ENCODE measurements at regions not wholly inside any gene's neighbourhood (a gene's known extent, or its start where the extent isn't known, plus 50 kb on each side); places are given as distances from the start of the nearest gene placed in this dataset.

DNA sequence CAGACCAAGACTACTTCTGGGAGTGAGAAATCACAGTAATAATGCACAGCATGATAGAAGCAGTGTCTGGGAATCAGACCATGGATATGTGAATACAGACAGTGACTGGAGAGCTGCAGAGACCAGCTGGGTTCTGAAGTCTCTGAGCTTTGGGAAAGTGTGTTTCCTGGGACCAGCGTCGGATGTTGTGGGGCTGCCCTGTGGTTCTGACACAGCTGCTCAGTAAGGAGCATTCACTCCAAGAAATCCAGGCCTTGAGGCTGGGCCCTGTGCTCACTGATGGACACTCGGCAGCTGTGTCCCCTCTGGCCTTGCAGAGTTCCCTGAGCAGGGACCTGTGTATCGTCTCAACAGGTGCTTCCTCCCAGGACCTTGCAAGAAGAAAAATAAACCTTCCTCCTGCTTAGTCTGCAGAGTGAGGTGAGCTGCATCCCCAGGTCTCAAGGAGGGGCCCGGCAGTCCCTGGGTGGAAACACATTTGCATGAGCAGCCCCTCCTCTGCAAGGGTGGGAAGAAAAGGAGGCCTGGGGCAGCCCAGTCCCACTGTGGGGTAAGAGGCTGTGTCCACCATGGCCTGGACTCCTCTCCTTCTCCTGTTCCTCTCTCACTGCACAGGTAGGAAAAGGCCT lies 107.9 kb downstream of the VPREB1 start:
- Histone ChIP-seq H3K4me1 (no peaks in the 10 kb centered on the region), H3K9me3 (no peaks in the 10 kb centered on the region), H3K4me3 (no peak overlapping the region), H3K36me3 (no peaks in the 10 kb centered on the region), H3K27me3 (no peaks in the 10 kb centered on the region), H3K27ac (no peak overlapping the region)
- TF ChIP-seq, protein P1, sequence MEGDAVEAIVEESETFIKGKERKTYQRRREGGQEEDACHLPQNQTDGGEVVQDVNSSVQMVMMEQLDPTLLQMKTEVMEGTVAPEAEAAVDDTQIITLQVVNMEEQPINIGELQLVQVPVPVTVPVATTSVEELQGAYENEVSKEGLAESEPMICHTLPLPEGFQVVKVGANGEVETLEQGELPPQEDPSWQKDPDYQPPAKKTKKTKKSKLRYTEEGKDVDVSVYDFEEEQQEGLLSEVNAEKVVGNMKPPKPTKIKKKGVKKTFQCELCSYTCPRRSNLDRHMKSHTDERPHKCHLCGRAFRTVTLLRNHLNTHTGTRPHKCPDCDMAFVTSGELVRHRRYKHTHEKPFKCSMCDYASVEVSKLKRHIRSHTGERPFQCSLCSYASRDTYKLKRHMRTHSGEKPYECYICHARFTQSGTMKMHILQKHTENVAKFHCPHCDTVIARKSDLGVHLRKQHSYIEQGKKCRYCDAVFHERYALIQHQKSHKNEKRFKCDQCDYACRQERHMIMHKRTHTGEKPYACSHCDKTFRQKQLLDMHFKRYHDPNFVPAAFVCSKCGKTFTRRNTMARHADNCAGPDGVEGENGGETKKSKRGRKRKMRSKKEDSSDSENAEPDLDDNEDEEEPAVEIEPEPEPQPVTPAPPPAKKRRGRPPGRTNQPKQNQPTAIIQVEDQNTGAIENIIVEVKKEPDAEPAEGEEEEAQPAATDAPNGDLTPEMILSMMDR (IDR thresholded peaks at IDR 0.05), result no peak
- TF ChIP-seq POLR2A (IDR thresholded peaks at IDR 0.05), result no peak
- intact Hi-C loops (cut with DNase I; ENCODE audit: low total_unique reads), result no loop called here
- DNase-seq, result no peak

DNA sequence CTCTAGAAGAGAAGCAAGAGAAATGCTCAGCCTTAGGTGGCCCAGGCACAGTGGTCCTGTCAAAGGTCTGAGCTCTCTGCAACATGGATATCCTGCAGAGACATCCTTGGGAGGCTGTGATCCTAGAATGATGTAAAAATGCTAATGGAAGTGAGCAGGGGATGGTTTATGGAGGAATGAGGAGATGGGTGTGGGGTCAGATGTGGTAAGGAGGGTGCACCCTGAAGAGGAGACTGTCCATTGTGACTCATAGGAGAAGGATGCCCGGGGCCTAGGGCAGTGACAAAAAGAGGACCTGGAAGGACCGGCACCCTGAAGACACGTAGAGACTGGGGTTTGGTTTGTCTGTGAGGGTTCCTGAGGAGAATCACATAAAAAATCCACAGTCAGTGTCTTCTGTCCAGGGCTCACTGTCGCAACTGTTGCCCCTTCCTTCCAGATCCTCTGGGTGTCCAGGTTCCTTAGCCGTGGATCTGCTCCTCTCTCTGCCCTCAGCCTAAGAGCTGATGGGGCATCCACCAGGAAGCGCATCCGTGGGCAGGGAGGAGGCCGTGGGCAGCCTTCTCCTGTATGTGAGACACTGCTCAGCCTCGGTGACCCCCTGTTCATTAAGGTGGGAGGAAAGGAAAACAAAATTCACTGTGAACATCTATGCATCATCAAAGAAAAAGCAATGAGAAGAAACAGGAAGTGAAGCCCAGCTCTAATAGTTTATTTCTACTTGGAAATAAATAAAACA lies 110.7 kb downstream of the VPREB1 start:
- TF ChIP-seq POLR2A (IDR thresholded peaks at IDR 0.05), result no peak
- TF ChIP-seq, protein P1 (IDR thresholded peaks at IDR 0.05), result no peak
- no peaks in the 10 kb centered on the region for H3K36me3 ChIP-seq
- DNase-seq, result no peak
- H3K9me3 ChIP-seq, result no peaks in the 10 kb centered on the region
- no peak overlapping the region for H3K4me3 ChIP-seq
- no peaks in the 10 kb centered on the region for H3K4me1 ChIP-seq
- intact Hi-C loops (cut with DNase I; ENCODE audit: low total_unique reads), result no loop called here
- H3K27ac ChIP-seq, result no peak overlapping the region
- no peaks in the 10 kb centered on the region for H3K27me3 ChIP-seq

DNA sequence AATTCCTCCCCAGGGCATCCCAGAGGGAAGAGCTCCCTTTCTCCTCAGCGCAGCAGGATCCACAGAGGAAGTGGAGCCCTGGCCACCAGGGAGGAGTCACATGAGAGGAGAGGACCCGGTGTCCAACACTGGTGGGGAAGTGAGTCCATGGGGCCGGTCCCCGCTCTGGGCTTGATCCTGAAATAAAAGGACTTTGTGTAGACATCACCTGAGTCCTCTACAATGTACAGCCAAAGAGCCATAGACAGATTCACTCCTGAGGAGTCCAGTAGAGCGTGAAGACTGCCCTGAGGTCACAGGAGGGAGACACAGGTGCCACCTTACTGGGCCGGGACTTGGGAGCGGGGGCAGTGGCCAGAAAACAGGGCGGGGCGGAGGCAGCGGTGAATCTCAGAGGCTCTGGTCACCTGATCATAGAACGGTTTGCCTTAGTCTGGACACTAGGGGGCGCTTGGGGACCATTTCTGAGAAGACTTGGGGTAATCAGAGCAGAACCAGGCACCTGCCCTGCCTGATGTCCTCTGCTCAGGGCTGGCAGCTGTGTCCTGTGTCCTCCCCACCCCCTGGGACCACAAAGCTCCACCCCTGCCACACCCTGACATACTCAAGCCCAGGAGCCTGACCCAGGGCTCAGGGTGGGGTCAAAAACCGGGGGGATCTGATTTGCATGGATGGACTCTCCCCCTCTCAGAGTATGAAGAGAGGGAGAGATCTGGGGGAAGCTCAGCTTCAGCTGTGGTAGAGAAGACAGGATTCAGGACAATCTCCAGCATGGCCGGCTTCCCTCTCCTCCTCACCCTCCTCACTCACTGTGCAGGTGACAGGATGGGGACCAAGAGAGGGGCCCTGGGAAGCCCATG lies 112.7 kb downstream of the VPREB1 start:
- intact Hi-C loops (cut with DNase I; ENCODE audit: low total_unique reads), result no loop called here
- no peak for TF ChIP-seq POLR2A (IDR thresholded peaks at IDR 0.05)
- TF ChIP-seq, protein P1 (IDR thresholded peaks at IDR 0.05), result peak in 2 of 4 experiments; percentile 8 to 22
- H3K4me3 ChIP-seq, result no peak overlapping the region
- H3K27me3 ChIP-seq, result peaks cover 0 to under 1% of the 10 kb centered on the region in 2 donors
- no peak overlapping the region for H3K27ac ChIP-seq
- H3K9me3 ChIP-seq, result no peaks in the 10 kb centered on the region
- no peaks in the 10 kb centered on the region for H3K4me1 ChIP-seq
- no peaks in the 10 kb centered on the region for H3K36me3 ChIP-seq
- DNase-seq, result peak in 1 of 2 donors; percentile 20

DNA sequence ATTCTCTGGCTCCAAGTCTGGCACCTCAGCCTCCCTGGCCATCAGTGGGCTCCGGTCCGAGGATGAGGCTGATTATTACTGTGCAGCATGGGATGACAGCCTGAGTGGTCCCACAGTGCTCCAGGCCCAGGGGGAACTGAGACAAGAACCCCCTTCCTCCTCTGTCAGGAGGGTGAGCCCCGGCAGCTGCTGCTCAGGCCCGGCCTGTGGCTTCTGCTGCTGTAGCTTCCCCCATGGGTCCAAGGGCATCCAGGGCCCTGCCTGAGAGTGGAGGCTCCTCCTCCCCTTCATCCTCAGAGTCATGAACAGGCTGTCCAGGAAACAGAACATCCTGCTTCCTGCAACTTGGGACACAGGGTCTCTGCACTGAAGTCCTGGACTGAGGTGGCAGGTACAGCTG lies 113.6 kb downstream of the VPREB1 start:
- H3K36me3 ChIP-seq, result no peaks in the 10 kb centered on the region
- no peak overlapping the region for H3K27ac ChIP-seq
- no peak for TF ChIP-seq POLR2A (IDR thresholded peaks at IDR 0.05)
- TF ChIP-seq, protein P1 (IDR thresholded peaks at IDR 0.05), result no peak
- no peaks in the 10 kb centered on the region for H3K9me3 ChIP-seq
- H3K4me1 ChIP-seq, result no peaks in the 10 kb centered on the region
- no peak for DNase-seq
- H3K27me3 ChIP-seq, result peaks cover 0 to 3% of the 10 kb centered on the region in 2 donors
- intact Hi-C loops (cut with DNase I; ENCODE audit: low total_unique reads), result no loop called here
- no peak overlapping the region for H3K4me3 ChIP-seq

Measured in uterus (tissue), 3 donors.